ENCODE measurements at regions not wholly inside any gene's neighbourhood (a gene's known extent, or its start where the extent isn't known, plus 50 kb on each side); places are given as distances from the start of the nearest gene placed in this dataset.
"Not testable (repeated sequence)": the region's sequence is repeated elsewhere in the genome, so short reads cannot be mapped to it uniquely, and the experiment has no call there.

GRCh38 chr10:124242791-124243190, 149.4 kb upstream of the CHST15 start:
- DNase-seq (ENCODE audit: low spot score) = no peak

- DNase-seq (ENCODE audit: low spot score) = no peak
These were observed 149.0 kb upstream of the CHST15 start for GRCh38 chr10:124242365-124242764.

DNA sequence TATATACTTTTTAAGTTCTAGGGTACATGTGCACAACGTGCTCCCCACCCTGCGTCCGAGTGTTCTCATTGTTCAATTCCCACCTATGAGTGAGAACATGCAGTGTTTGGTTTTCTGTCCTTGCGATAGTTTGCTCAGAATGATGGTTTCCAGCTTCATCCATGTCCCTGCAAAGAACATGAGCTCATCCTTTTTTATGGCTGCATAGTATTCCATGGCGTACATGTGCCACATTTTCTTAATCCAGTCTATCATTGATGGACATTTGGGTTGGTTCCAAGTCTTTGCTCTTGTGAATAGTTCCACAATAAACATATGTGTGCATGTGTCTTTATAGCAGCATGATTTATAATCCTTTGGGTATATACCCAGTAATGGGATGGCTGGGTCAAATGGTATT, 148.1 kb upstream of the CHST15 start:
- DNase-seq (ENCODE audit: low spot score) = not testable (repeated sequence)

DNA sequence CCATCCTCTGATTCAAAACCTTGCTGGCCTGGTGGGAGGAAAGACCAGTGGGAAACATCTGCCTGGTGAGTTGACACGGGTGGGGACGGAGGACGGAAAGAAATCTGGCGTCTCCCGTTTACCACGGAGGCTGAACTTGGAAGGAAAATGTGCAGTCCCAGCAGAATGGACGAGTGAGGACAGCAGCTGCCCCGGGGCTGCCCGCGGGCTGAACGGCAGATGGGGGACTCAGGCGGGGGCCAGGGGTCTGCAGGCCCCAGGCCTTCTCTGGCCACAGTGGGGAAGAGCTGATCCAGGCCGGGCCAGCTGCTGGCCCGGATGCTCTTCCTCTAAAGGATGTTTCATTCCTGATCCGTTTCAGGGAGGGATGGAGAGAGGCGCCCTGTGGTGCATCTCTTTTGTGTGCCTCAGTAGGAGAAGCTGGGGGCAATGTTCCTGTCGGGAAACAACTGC, 147.5 kb upstream of the CHST15 start:
- DNase-seq (ENCODE audit: low spot score) = no peak

DNA sequence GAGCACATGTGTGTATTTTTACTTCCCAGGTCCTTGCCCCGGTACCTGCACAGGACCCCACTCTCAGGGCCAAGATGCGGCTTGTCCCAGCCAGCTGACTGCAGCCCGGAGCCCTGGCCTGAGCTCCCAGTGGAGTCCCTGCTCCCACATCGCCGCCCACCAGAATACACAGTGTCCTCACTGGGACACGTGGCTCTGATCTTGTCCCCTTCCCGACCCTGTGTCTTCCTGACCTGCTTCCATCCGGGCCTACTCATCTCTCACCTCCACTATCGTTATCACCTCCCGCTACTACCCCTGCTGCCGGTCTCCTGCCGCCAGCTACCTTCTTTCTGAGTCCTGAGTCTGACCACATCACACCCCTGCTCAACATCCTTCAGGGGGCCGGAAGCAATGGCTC, 146.3 kb upstream of the CHST15 start:
- no peak for DNase-seq (ENCODE audit: low spot score)

- no peak for DNase-seq (ENCODE audit: low spot score)
These were observed 145.7 kb upstream of the CHST15 start for GRCh38 chr10:124239134-124239533.

GRCh38 chr10:124238367-124238766, 145.0 kb upstream of the CHST15 start:
- no peak for DNase-seq (ENCODE audit: low spot score)

GRCh38 chr10:124237282-124237961, 144.0 kb upstream of the CHST15 start:
- DNase-seq (ENCODE audit: low spot score) = no peak

DNA sequence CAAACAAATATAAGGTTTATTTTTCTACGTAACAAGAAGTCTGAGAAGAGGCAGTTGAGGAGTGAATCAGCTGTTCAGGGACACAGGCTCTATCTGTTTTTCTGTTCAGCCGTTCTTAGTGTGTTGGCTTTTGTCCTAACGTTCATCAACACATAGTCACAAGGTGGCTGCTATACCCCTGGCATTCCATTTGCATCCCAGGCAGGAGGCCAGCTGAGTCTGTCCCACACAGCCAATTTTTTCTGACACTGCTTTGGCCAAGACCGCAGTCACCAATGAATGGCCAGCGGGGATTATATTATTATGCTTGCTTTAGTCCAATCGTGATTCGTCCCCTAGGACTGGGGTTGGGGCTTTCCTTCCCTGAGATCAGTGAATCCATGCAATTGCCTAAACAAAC, 143.4 kb upstream of the CHST15 start:
- no peak for DNase-seq (ENCODE audit: low spot score)

GRCh38 chr10:124236136-124236535, 142.7 kb upstream of the CHST15 start:
- DNase-seq (ENCODE audit: low spot score) = no peak

GRCh38 chr10:124235232-124235631, 141.8 kb upstream of the CHST15 start:
- no peak for DNase-seq (ENCODE audit: low spot score)

DNA sequence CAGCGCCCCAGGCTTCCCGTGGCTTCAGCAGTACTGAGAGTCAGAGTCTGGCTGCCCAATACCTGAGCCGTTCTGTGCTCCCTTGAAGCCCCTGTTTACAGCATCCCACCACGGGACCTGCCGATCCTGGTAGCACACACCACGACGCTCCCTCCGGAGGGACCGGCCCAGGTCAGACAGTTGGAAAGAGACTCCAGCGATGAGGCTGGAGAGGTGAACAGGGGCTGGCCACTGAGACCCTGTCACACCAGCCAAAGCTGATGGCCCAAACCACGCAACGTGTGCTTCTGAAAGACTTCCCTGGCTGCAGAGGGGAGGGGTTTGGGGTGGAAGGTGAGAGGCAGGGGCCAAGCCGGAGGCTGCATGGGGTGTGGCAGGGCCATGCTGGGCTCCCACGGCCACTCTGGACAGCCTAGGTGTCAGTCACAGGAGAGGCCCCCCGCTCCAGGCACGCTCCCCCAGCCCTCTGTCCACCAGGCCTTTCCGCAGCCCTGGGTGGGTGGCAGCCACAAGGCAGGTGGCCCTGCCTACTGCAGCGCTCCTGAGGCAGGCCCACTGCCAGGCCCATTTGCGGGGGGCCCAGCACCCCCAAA, 140.2 kb upstream of the CHST15 start:
- DNase-seq (ENCODE audit: low spot score) = no peak

- DNase-seq (ENCODE audit: low spot score) = no peak
These were observed 139.5 kb upstream of the CHST15 start for GRCh38 chr10:124232686-124233545.

DNA sequence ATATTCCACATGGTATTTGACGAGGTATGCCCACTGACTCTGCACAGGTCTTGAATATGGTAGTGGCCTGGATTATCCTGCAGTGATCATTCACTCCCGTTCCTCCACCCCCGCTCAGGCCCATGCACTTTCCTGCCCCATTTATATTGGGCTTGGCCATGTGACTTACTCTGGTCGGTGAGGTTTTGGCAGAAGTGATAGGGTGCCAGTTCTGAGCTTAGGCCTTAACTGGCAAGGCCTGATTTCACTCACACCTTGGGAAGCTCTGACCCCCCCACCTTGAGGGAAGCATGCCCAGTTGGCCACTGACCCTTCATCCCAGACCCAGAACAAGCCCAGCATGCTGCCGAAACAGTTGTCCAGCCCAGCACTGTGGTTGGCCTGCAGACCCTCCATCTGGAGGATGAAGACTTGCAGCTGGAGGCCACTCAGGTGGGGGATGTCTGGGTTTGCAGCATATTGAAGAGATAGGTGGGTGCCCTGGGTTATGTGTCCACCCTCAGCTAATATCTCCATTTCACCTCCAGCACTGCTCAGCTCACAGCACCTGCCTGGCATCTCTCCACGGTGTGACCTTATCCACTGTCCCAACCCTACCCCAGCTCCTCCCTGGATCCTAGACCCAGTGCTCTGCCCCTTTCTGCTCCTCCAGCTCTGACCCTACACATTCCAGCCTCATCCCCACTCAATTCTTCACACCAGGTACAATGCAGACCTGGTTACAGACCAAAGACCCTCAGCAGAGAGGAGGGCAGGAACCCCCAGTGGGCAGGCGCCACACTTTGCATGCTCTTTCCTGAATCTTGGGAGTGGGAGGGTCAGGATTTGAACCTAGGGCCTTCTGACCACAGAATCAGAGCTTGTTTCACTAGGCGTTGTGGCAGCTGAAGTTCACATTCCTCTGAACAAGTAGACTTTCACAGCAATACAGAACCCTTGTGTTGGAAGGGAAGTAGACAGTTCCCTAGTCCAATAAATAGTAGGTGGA, 138.1 kb upstream of the CHST15 start:
- DNase-seq (ENCODE audit: low spot score) = no peak

- no peak for DNase-seq (ENCODE audit: low spot score)
These were observed 137.3 kb upstream of the CHST15 start for GRCh38 chr10:124230635-124231167.

GRCh38 chr10:124229989-124230634, 136.7 kb upstream of the CHST15 start:
- no peak for DNase-seq (ENCODE audit: low spot score)

- DNase-seq (ENCODE audit: low spot score) = no peak
These were observed 136.0 kb upstream of the CHST15 start for GRCh38 chr10:124229201-124229988.

DNA sequence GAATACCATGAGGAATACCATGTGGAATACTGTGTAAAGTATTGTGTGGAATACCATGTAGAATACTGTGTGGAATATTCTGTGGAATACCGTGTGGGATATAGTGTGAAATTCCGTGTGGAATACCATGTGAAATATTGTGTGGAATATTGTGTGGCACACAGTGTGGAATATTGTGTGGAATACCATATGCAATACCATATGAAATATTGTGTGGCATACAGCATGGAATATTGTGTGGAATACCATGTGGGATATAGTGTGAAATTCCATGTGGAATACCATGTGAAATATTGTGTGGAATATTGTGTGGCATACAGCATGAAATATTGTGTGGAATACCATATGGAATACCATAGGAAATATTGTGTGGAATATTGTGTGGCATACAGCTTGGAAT, 135.1 kb upstream of the CHST15 start:
- DNase-seq (ENCODE audit: low spot score) = no peak

- no peak for DNase-seq (ENCODE audit: low spot score)
These were observed 134.6 kb upstream of the CHST15 start for GRCh38 chr10:124227988-124228387.
